Transverse colon (tissue), 3 donors: ENCODE measurements at regions not wholly inside any gene's neighbourhood (a gene's known extent, or its start where the extent isn't known, plus 50 kb on each side); places are given as distances from the start of the nearest gene placed in this dataset.

Source experiments
- CTCF ChIP-seq, 5 experiments: fragments of 200-600 bp in 3 of 5; fragments of 450-650 bp in 2 of 5; sonication (generic) in 3 of 5; IDR thresholded peaks; 1 replicate in 2 of 5; 2 replicates in 3 of 5; pipeline ENCODE4 v1.5.1; 2016 to 2017; ENCODE audit warnings: antibody characterized with exemption in 5 of 5, inconsistent platforms in 3 of 5, mild to moderate bottlenecking in 2 of 5, moderate library complexity in 1 of 5
- POLR2A ChIP-seq: fragments of 450-650 bp; IDR thresholded peaks from one replicate; pipeline ENCODE4 v1.6.1; 2016; ENCODE audit warnings: antibody characterized with exemption, mild to moderate bottlenecking, moderate library complexity

GRCh38 chr4:119971431-119972084, 95.1 kb downstream of the MAD2L1 start:
- TF ChIP-seq CTCF (IDR thresholded peaks at IDR 0.05) (no peak), POLR2A (no peak)
